ENCODE measurements at regions not wholly inside any gene's neighbourhood (a gene's known extent, or its start where the extent isn't known, plus 50 kb on each side); places are given as distances from the start of the nearest gene placed in this dataset.

- no peak for TF ChIP-seq EZH2 (IDR thresholded peaks at IDR 0.05; ENCODE audit: borderline replicate concordance, low read length)
- TF ChIP-seq CTCF (IDR thresholded peaks at IDR 0.05; ENCODE audit: low read length): no peak
These were observed 124.5 kb downstream of the KCNA5 start for GRCh38 chr12:5168148-5168547.
